ENCODE measurements at regions not wholly inside any gene's neighbourhood (a gene's known extent, or its start where the extent isn't known, plus 50 kb on each side); places are given as distances from the start of the nearest gene placed in this dataset.

DNA sequence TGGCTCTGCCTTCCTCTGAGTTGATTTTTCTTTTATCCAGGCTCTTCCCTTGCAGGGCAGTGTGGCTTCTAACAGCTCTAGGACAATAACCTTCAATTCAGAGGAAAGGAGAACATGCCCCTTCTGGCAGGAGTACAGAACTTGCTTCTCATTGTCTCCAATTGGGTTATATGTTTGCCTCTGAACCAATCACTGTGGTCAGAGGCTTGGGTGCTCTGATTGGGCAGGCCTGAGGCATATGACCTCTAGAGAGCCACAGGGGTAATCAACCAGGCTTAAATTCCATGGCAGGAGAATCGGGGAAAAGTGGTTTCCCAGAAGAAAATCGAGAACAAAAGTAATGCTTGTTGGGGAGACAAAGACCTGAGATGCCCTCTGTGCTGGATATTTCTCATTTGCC is 240.0 kb downstream of the REEP3 start:
- Mint-ChIP-seq H3K4me3 (no peak overlapping the region), H3K27me3 (peaks cover 21 to 28% of the 10 kb centered on the region in 2 donors), H3K9me3 (no peaks in the 10 kb centered on the region), H3K27ac (no peak overlapping the region), H3K4me1 (ENCODE audit: low read depth in 2 of 2) (no peaks in the 10 kb centered on the region), H3K36me3 (no peaks in the 10 kb centered on the region)
- no peak for DNase-seq (ENCODE audit: low spot score)
- no peak for ATAC-seq

DNA sequence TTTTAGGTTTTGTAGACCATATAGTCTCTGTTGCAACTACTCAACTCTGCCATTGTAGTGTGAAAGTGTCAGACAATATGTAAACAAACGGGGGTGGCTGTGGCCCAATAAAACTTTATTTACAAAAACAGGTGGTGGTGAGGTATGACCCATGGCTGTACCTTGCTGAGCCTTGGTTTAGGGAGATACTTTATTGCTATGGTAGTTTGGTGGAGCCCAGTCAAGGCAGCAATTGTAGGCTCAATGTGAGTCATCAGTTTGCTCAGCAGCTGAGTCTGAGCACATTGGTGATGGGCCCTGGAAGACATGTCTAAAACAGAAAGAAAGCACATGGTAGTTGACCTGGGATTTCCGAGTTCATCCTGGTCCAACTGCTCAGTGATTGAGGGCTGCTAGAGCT is 242.5 kb downstream of the REEP3 start:
- no peak for DNase-seq (ENCODE audit: low spot score)
- peaks cover 18 to 29% of the 10 kb centered on the region in 2 donors for H3K27me3 Mint-ChIP-seq
- no peak overlapping the region for H3K27ac Mint-ChIP-seq
- H3K9me3 Mint-ChIP-seq, result no peaks in the 10 kb centered on the region
- H3K4me1 Mint-ChIP-seq (ENCODE audit: low read depth in 2 of 2), result no peaks in the 10 kb centered on the region
- no peak for ATAC-seq
- H3K36me3 Mint-ChIP-seq, result no peaks in the 10 kb centered on the region
- H3K4me3 Mint-ChIP-seq, result no peak overlapping the region

DNA sequence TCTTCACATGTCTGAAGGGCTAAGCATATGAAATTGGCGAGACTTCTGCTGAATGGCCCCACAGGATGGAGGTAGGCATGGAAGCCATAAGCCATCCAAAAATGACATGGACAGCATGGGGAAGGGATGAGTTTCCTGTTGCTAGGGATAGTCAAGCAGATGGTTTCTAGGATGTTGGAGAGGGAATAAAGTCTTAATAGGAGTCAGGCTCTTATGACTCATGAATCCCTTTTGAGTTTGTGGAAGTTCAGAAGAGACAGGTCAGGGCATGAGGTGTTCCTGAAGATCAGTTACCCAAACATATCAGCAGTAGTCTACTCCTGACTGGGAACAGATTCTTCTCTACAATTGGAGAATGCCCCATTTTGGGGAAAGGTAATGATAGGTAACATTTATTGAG is 243.9 kb downstream of the REEP3 start:
- Mint-ChIP-seq H3K27ac (no peak overlapping the region), H3K36me3 (no peaks in the 10 kb centered on the region), H3K4me3 (no peak overlapping the region), H3K27me3 (peaks cover 7 to 26% of the 10 kb centered on the region in 2 donors), H3K4me1 (ENCODE audit: low read depth in 2 of 2) (no peaks in the 10 kb centered on the region), H3K9me3 (no peaks in the 10 kb centered on the region)
- no peak for DNase-seq (ENCODE audit: low spot score)
- no peak for ATAC-seq

DNA sequence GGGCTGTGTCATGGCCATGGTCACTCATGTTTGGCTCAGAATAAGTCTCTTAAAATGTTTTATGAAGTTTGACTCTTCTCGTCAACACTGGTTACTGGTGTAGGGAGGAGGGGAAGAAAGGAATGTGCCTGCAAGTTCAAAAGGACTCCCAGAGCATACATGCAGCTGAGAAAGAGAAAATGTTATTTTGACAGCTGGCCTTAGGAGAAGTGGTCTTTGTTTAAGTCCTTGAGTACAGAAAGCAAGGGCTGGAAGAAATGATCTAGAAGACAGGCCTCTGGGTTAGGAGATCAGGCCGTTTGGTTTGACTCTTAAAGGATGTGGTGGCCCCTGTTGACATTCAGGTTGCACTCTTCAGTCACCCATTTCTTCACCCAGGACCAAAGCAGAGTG is 245.5 kb downstream of the REEP3 start:
- H3K27ac Mint-ChIP-seq, result no peak overlapping the region
- peaks cover 10 to 25% of the 10 kb centered on the region in 2 donors for H3K27me3 Mint-ChIP-seq
- H3K4me3 Mint-ChIP-seq, result no peak overlapping the region
- H3K4me1 Mint-ChIP-seq (ENCODE audit: low read depth in 2 of 2), result no peaks in the 10 kb centered on the region
- H3K9me3 Mint-ChIP-seq, result no peaks in the 10 kb centered on the region
- H3K36me3 Mint-ChIP-seq, result no peaks in the 10 kb centered on the region
- DNase-seq (ENCODE audit: low spot score) (no peak), ATAC-seq (no peak)

DNA sequence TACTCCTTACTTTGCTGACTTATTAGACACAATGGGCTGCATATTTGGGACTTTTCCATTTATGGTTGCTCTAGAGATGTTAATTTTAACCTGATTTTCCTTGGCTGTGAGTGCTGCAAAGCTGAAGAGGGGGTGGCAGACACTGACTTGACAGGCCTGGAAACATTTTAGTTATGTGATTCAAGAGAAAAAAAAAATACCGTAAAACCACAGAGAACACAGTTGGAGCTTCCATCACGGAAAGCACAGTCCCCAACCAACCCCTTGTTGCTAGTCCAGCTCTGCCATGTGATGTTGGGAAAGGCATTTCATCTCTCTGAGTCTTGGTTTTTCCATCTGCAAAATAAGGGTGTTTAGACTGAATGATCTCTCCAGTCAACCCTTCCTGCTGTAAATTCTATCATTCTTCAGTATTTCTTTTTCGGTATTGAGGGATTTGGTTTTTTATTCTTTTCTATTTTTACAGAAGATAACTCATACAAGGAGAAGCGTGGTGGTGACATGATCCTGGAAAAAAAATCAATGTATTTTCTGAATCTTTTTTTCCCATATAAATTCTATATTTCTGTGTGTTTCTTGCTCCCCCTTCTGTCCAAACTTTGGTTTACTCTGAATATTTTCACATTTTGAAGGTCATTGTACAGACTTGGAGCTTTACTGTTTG is 246.1 kb downstream of the REEP3 start:
- ATAC-seq (no peak), DNase-seq (ENCODE audit: low spot score) (no peak)
- Mint-ChIP-seq H3K4me3 (no peak overlapping the region), H3K36me3 (no peaks in the 10 kb centered on the region), H3K27ac (no peak overlapping the region), H3K27me3 (peaks cover 10 to 25% of the 10 kb centered on the region in 2 donors), H3K9me3 (no peaks in the 10 kb centered on the region), H3K4me1 (ENCODE audit: low read depth in 2 of 2) (no peaks in the 10 kb centered on the region)

DNA sequence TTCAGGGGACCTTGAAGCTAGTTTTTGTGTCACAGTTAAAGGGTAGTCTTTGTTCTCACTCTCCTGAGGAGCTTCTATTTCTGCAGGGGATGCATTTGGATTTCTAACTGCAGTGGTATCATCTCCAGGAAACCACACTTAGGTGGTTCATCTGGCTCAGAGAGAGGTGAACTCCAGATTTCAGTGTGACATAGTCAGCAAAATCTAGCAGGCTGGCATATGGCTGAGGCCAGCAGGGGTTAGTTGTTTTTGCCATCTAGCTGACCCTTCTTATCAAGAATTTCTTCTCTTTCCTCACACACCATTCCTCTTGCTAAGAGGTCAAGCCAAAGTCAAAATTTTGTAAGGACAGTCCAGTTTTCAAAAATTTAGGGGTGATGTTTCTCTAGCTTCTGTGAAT is 248.2 kb downstream of the REEP3 start:
- no peaks in the 10 kb centered on the region for H3K4me1 Mint-ChIP-seq (ENCODE audit: low read depth in 2 of 2)

DNA sequence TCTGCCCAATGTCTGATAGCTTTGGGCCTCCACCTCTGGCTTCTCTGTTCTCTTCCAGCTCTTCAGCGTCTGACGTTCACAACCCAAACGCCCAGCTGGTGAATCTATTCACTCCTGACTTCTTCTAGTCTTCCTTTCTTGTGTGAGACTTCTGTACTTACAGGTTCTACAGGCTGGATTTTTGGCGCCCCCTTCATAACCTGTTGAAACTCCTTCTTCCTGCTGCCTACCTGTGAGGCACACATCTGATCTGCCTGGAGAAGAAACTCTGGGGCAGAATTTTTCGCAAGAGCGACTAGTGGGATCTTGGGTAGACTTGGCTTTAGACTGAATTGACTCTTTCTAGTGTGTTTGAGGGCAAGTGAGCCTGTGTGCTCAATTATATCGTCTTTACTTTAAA is 249.3 kb downstream of the REEP3 start:
- H3K36me3 Mint-ChIP-seq, result no peaks in the 10 kb centered on the region
- DNase-seq (ENCODE audit: low spot score), result no peak
- no peak overlapping the region for H3K4me3 Mint-ChIP-seq
- no peak for ATAC-seq
- H3K27me3 Mint-ChIP-seq, result peaks cover 20 to 21% of the 10 kb centered on the region in 2 donors
- H3K4me1 Mint-ChIP-seq (ENCODE audit: low read depth in 2 of 2), result no peaks in the 10 kb centered on the region
- no peaks in the 10 kb centered on the region for H3K9me3 Mint-ChIP-seq
- no peak overlapping the region for H3K27ac Mint-ChIP-seq

More for the DNA sequence above, 248.2 kb downstream of the REEP3 start:
- H3K4me3 Mint-ChIP-seq, result no peak overlapping the region
- no peaks in the 10 kb centered on the region for H3K9me3 Mint-ChIP-seq
- DNase-seq (ENCODE audit: low spot score), result no peak
- H3K27me3 Mint-ChIP-seq, result peaks cover 20 to 23% of the 10 kb centered on the region in 2 donors
- no peaks in the 10 kb centered on the region for H3K36me3 Mint-ChIP-seq
- ATAC-seq, result no peak
- H3K27ac Mint-ChIP-seq, result no peak overlapping the region

DNA sequence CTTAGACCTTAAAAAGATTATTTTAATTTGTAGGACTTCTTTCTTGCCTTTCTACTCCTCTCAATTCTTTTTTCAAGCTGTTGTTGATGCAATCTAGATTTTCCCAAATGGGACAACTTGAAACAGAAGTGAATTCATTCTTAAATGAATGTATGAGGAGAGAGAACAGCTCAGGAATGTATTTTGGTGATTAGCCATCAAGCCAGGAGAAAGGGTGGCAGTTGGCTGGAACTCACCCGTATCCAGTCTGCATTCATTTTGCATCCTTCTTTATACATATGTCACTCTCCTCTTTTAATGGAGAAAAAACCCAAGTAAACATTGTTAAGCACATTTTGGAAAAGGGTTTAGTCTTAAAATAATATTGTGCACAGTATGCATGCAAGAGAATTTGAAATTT is 251.3 kb downstream of the REEP3 start:
- H3K36me3 Mint-ChIP-seq, result no peaks in the 10 kb centered on the region
- no peak for ATAC-seq
- no peaks in the 10 kb centered on the region for H3K4me1 Mint-ChIP-seq (ENCODE audit: low read depth in 2 of 2)
- H3K27me3 Mint-ChIP-seq, result peaks cover 21 to 23% of the 10 kb centered on the region in 2 donors
- no peak overlapping the region for H3K4me3 Mint-ChIP-seq
- H3K27ac Mint-ChIP-seq, result no peak overlapping the region
- no peak for DNase-seq (ENCODE audit: low spot score)
- H3K9me3 Mint-ChIP-seq, result no peaks in the 10 kb centered on the region

DNA sequence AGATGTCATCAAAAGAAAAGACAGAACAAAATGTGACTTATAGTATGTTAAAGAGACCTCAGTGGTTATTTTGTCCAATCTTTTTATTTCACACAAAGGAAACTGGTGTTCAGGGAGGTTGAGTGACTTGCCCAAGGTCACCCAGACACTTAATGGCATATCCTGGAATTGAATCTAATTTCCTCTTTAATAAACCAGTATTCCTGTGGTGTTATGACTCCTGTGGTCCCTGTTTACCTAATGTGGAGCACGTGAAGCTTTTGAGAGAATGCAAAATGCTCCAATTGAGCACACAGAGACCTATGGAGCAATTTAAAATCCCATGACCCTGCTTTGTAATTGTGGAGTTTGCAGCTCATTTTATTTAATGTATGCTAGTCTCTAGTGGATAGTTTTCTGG is 251.9 kb downstream of the REEP3 start:
- H3K36me3 Mint-ChIP-seq, result no peaks in the 10 kb centered on the region
- H3K27me3 Mint-ChIP-seq, result peaks cover 19 to 21% of the 10 kb centered on the region in 2 donors
- no peak overlapping the region for H3K27ac Mint-ChIP-seq
- no peak for DNase-seq (ENCODE audit: low spot score)
- no peak for ATAC-seq
- no peak overlapping the region for H3K4me3 Mint-ChIP-seq
- no peaks in the 10 kb centered on the region for H3K4me1 Mint-ChIP-seq (ENCODE audit: low read depth in 2 of 2)
- H3K9me3 Mint-ChIP-seq, result no peaks in the 10 kb centered on the region

DNA sequence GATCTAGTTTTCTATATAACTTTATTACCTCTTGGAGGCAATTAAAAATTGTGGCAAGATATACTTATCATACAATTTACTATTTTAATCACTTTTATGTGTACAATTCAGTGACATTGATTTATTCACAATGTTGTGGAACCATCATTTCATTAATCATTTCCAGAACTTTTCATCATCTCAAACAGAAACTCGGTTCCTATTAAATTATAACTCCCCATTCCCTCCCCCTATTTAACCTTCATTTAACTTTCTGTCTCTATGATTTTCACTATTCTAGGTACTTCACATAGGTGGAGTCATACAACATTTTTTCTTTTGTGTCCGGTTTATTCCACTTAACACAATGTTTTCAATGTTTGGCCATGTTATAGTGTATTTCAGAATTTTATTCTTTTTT is 252.8 kb downstream of the REEP3 start:
- Mint-ChIP-seq H3K27ac (no peak overlapping the region), H3K4me1 (ENCODE audit: low read depth in 2 of 2) (no peaks in the 10 kb centered on the region), H3K9me3 (no peaks in the 10 kb centered on the region), H3K4me3 (no peak overlapping the region), H3K27me3 (peaks cover 16 to 21% of the 10 kb centered on the region in 2 donors), H3K36me3 (no peaks in the 10 kb centered on the region)
- ATAC-seq, result no peak
- DNase-seq (ENCODE audit: low spot score), result no peak

DNA sequence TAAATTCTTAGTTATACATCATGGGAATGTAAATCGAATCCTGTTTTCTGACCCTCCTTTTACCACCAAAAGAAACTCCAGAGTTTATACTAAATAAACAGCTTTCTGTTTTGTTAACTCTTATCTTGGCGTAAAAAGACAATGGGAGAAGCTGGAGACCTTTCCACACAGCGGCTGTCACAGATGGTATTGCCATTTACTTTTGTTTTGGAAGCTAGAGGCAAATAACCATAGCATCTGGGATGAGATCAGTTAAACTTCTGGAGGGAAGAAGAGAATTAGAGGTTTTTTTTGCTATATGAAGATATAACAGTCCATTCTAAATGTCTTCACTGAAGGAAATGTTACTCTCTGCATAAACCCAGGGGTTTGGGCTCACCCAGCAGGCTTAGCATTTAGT is 258.9 kb downstream of the REEP3 start:
- Mint-ChIP-seq H3K27ac (no peak overlapping the region), H3K4me1 (ENCODE audit: low read depth in 2 of 2) (no peaks in the 10 kb centered on the region), H3K27me3 (peaks cover 14 to 15% of the 10 kb centered on the region in 2 donors), H3K36me3 (no peaks in the 10 kb centered on the region), H3K9me3 (no peaks in the 10 kb centered on the region), H3K4me3 (no peak overlapping the region)
- DNase-seq (ENCODE audit: low spot score) (no peak), ATAC-seq (no peak)

DNA sequence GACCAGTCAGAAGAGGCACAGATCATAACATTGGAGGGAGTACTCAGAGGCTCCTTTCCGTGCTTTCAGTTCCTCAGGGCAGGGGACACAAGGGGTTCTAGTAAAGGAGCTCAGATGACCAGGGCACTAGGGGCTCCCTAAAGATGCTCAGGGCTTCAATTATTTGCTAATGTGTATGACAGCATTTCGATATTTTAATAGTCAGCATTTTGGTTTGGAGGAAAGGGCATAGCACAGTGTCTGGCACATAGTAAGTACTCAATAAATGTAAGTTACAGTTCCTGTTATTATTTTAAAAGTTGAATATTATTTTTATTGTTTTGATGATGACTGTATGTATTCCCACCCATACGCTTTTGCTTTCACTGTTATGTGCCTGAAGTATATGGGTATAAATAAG is 260.0 kb downstream of the REEP3 start:
- H3K9me3 Mint-ChIP-seq, result no peaks in the 10 kb centered on the region
- no peak overlapping the region for H3K4me3 Mint-ChIP-seq
- no peaks in the 10 kb centered on the region for H3K4me1 Mint-ChIP-seq (ENCODE audit: low read depth in 2 of 2)
- no peaks in the 10 kb centered on the region for H3K36me3 Mint-ChIP-seq
- no peak overlapping the region for H3K27ac Mint-ChIP-seq
- DNase-seq (ENCODE audit: low spot score), result no peak
- ATAC-seq, result no peak
- H3K27me3 Mint-ChIP-seq, result peaks cover 19 to 20% of the 10 kb centered on the region in 2 donors

DNA sequence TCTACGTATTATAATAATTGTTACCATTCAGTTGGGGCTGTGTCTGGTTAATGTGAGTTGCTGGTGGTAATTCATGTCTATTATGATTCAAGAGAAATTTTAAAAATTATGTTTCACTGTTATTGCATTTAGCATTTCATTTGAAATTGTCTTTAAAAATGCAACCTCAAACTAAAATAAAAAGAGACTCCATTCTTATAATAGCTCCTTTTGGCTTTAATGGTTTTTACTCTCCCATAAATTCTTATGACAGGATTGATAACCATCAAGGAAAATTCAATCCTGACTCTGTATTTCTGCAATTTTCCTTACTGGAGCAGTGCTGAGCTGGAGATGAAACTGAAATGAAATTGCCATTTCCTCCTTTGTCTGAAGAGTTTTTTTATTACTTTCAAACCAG is 262.7 kb downstream of the REEP3 start:
- DNase-seq (ENCODE audit: low spot score) (no peak), ATAC-seq (no peak)
- H3K36me3 Mint-ChIP-seq, result no peaks in the 10 kb centered on the region
- no peak overlapping the region for H3K27ac Mint-ChIP-seq
- H3K9me3 Mint-ChIP-seq, result no peaks in the 10 kb centered on the region
- H3K27me3 Mint-ChIP-seq, result peaks cover 18 to 20% of the 10 kb centered on the region in 2 donors
- no peak overlapping the region for H3K4me3 Mint-ChIP-seq
- H3K4me1 Mint-ChIP-seq (ENCODE audit: low read depth in 2 of 2), result no peaks in the 10 kb centered on the region

DNA sequence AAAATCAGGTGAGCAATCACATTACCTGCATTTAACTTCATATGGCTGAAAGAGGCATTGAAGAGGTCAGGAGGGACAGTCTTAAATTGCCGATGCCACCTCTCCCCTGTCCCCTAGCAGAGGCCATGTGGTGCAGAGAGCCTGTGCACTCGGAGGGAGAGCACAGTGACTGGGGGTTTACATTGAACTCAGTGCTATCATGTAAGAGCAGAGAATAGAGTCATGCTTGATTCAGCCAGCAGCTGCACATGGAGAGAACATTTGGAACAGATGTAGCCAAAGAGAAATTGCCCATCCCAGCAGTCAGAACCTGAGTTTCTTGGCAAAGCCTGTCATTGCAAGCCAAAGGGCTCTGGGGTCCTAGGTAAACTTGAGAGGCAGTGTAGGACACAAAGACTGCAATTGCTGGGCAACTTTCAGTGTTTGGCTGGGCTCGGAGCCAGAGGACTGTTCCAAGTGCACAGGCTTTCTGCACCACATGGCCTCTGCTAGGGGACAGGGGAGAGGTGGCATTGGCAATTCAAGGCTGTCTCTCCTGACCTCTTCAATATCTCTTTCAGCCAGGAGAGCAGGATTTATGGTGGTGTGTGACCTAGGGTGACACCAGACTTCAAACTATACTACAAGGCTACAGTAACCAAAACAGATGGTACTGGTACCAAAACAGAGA is 267.1 kb downstream of the REEP3 start:
- no peak for ATAC-seq
- Mint-ChIP-seq H3K4me3 (no peak overlapping the region), H3K27me3 (peaks cover 23 to 34% of the 10 kb centered on the region in 2 donors), H3K9me3 (peaks cover 4% of the 10 kb centered on the region), H3K4me1 (ENCODE audit: low read depth in 2 of 2) (no peaks in the 10 kb centered on the region), H3K27ac (no peak overlapping the region), H3K36me3 (no peaks in the 10 kb centered on the region)
- DNase-seq (ENCODE audit: low spot score), result no peak

Data from natural killer cell treated with Interleukin-12 subunit alpha and Interleukin-12 subunit beta and Interleukin-15 and Interleukin-18, amount 100 ng/mL, for 72 hours (primary cell).